Muscle of leg (tissue), 3 donors: ENCODE measurements at regions not wholly inside any gene's neighbourhood (a gene's known extent, or its start where the extent isn't known, plus 50 kb on each side); places are given as distances from the start of the nearest gene placed in this dataset.

ENCODE experiments used
- DNase-seq: peaks from one replicate; pipeline ENCODE4 v3.0.0; 2013
- H3K27ac ChIP-seq: one replicate; pipeline ENCODE4 v1.5.1; 2013; ENCODE audit warnings: mild to moderate bottlenecking, low read length, control low read depth
- H3K27me3 ChIP-seq: one replicate; pipeline ENCODE4 v1.6.1; 2013; ENCODE audit warnings: low read length; ENCODE audit not compliant: control insufficient read depth, insufficient read depth
- H3K36me3 ChIP-seq: one replicate; pipeline ENCODE4 v1.6.1; 2013; ENCODE audit warnings: low read length; ENCODE audit not compliant: control insufficient read depth, insufficient read depth
- H3K4me1 ChIP-seq: one replicate; pipeline ENCODE4 v1.6.1; 2013; ENCODE audit warnings: low read length; ENCODE audit not compliant: control insufficient read depth, insufficient read depth
- H3K4me3 ChIP-seq: one replicate; pipeline ENCODE4 v1.5.1; 2013; ENCODE audit warnings: low read length, control low read depth
- H3K9me3 ChIP-seq: replicated peaks from 2 replicates; pipeline ENCODE4 v1.6.1; 2013; ENCODE audit warnings: low read depth, low read length; ENCODE audit not compliant: control insufficient read depth
- WGBS: methylation state at CpG from one replicate; pipeline ENCODE4 v1.1.5; 2013; ENCODE audit warnings: missing lambda C conversion rate; ENCODE audit not compliant: insufficient coverage; 5-methylcytosine and 5-hydroxymethylcytosine counted together

- no peak overlapping the region for H3K27ac ChIP-seq
- no peaks in the 10 kb centered on the region for H3K36me3 ChIP-seq
- no peaks in the 10 kb centered on the region for H3K4me1 ChIP-seq
- 67% methylated on average over 1 of the region's 2 CpGs for WGBS
- no peaks in the 10 kb centered on the region for H3K27me3 ChIP-seq
- no peak overlapping the region for H3K4me3 ChIP-seq
- no peaks in the 10 kb centered on the region for H3K9me3 ChIP-seq
- no peak for DNase-seq
Observed at GRCh38 chr5:31049936-31050704, 143.4 kb upstream of the CDH6 start.

GRCh38 chr5:31049461-31049860, 144.0 kb upstream of the CDH6 start:
- H3K9me3 ChIP-seq, result no peaks in the 10 kb centered on the region
- no peaks in the 10 kb centered on the region for H3K36me3 ChIP-seq
- 80% methylated on average over 1 of the region's 3 CpGs for WGBS
- no peak for DNase-seq
- H3K4me1 ChIP-seq, result no peaks in the 10 kb centered on the region
- no peak overlapping the region for H3K4me3 ChIP-seq
- no peak overlapping the region for H3K27ac ChIP-seq
- H3K27me3 ChIP-seq, result no peaks in the 10 kb centered on the region

- Histone ChIP-seq H3K4me3 (no peak overlapping the region), H3K4me1 (no peaks in the 10 kb centered on the region), H3K9me3 (no peaks in the 10 kb centered on the region), H3K27ac (no peak overlapping the region), H3K36me3 (no peaks in the 10 kb centered on the region), H3K27me3 (no peaks in the 10 kb centered on the region)
- DNase-seq, result peak; percentile 65
- 53% methylated on average over 3 of the region's 8 CpGs for WGBS
Observed at GRCh38 chr5:31048282-31049270, 144.9 kb upstream of the CDH6 start.

GRCh38 chr5:31047621-31048020, 145.9 kb upstream of the CDH6 start:
- H3K4me1 ChIP-seq, result no peaks in the 10 kb centered on the region
- H3K36me3 ChIP-seq, result no peaks in the 10 kb centered on the region
- no peaks in the 10 kb centered on the region for H3K27me3 ChIP-seq
- peak; percentile 4 for DNase-seq
- H3K4me3 ChIP-seq, result no peak overlapping the region
- H3K9me3 ChIP-seq, result no peaks in the 10 kb centered on the region
- no CpG with 5 or more reads among the region's 2 CpGs for WGBS
- H3K27ac ChIP-seq, result no peak overlapping the region

GRCh38 chr5:31047007-31047406, 146.5 kb upstream of the CDH6 start:
- Histone ChIP-seq H3K36me3 (no peaks in the 10 kb centered on the region), H3K4me3 (no peak overlapping the region), H3K27ac (no peak overlapping the region), H3K27me3 (no peaks in the 10 kb centered on the region), H3K4me1 (no peaks in the 10 kb centered on the region), H3K9me3 (no peaks in the 10 kb centered on the region)
- no peak for DNase-seq
- no CpG with 5 or more reads among the region's 5 CpGs for WGBS

- Histone ChIP-seq H3K4me3 (no peak overlapping the region), H3K36me3 (no peaks in the 10 kb centered on the region), H3K27ac (no peak overlapping the region), H3K27me3 (no peaks in the 10 kb centered on the region), H3K9me3 (no peaks in the 10 kb centered on the region), H3K4me1 (no peaks in the 10 kb centered on the region)
- peak; percentile 11 for DNase-seq
- WGBS, result no CpG with 5 or more reads among the region's 4 CpGs
Observed at GRCh38 chr5:31036411-31036810, 157.1 kb upstream of the CDH6 start.

GRCh38 chr5:31033295-31033694, 160.2 kb upstream of the CDH6 start:
- Histone ChIP-seq H3K4me1 (no peaks in the 10 kb centered on the region), H3K27ac (no peak overlapping the region), H3K9me3 (no peaks in the 10 kb centered on the region), H3K4me3 (no peak overlapping the region), H3K27me3 (no peaks in the 10 kb centered on the region), H3K36me3 (no peaks in the 10 kb centered on the region)
- DNase-seq, result no peak
- no CpG with 5 or more reads among the region's 1 CpG for WGBS

- H3K4me3 ChIP-seq, result no peak overlapping the region
- no peaks in the 10 kb centered on the region for H3K36me3 ChIP-seq
- no peaks in the 10 kb centered on the region for H3K4me1 ChIP-seq
- 85% methylated on average over 6 of the region's 8 CpGs for WGBS
- no peaks in the 10 kb centered on the region for H3K9me3 ChIP-seq
- DNase-seq, result no peak
- no peak overlapping the region for H3K27ac ChIP-seq
- H3K27me3 ChIP-seq, result no peaks in the 10 kb centered on the region
Observed at GRCh38 chr5:31029925-31030324, 163.6 kb upstream of the CDH6 start.

GRCh38 chr5:31027721-31028120, 165.8 kb upstream of the CDH6 start:
- Histone ChIP-seq H3K4me1 (no peaks in the 10 kb centered on the region), H3K4me3 (no peak overlapping the region), H3K36me3 (no peaks in the 10 kb centered on the region), H3K27ac (no peak overlapping the region), H3K9me3 (no peaks in the 10 kb centered on the region), H3K27me3 (no peaks in the 10 kb centered on the region)
- no peak for DNase-seq

- no peaks in the 10 kb centered on the region for H3K4me1 ChIP-seq
- H3K36me3 ChIP-seq, result no peaks in the 10 kb centered on the region
- no peaks in the 10 kb centered on the region for H3K9me3 ChIP-seq
- H3K4me3 ChIP-seq, result no peak overlapping the region
- WGBS, result no CpG with 5 or more reads among the region's 3 CpGs
- H3K27ac ChIP-seq, result no peak overlapping the region
- H3K27me3 ChIP-seq, result no peaks in the 10 kb centered on the region
- no peak for DNase-seq
Observed at GRCh38 chr5:31023105-31023504, 170.4 kb upstream of the CDH6 start.
